PC-3 (cell line): ENCODE measurements at regions not wholly inside any gene's neighbourhood (a gene's known extent, or its start where the extent isn't known, plus 50 kb on each side); places are given as distances from the start of the nearest gene placed in this dataset.

Source experiments
- CTCF ChIP-seq: fragments of 300-600 bp; sonication (generic); conservative IDR thresholded peaks from 2 replicates; pipeline ENCODE4 v1.5.1; 2017; ENCODE audit warnings: antibody characterized with exemption, low read depth, mild to moderate bottlenecking, low read length
- EZH2 ChIP-seq: fragments of 300-600 bp; sonication (generic); IDR thresholded peaks from one replicate; pipeline ENCODE4 v1.6.1; 2017; ENCODE audit warnings: antibody characterized with exemption, mild to moderate bottlenecking, low read length; ENCODE audit not compliant: unreplicated experiment

GRCh38 chr15:69719527-69720240, 267.1 kb downstream of the RPLP1 start:
- TF ChIP-seq CTCF: no peak
- no peak for TF ChIP-seq EZH2
